Fibroblast of the aortic adventitia (primary cell): ENCODE measurements at regions not wholly inside any gene's neighbourhood (a gene's known extent, or its start where the extent isn't known, plus 50 kb on each side); places are given as distances from the start of the nearest gene placed in this dataset.

ENCODE experiments used
- DNase-seq: peaks from one replicate; pipeline ENCODE4 v3.0.0-alpha.2; 2010; ENCODE audit warnings: low read depth
- H3K4me3 ChIP-seq: 2 replicates; pipeline ENCODE4 v1.5.1; 2011; ENCODE audit warnings: low read depth, mild to moderate bottlenecking, control low read depth, low read length, moderate library complexity
- TF ChIP-seq, protein P1 (sequence below): IDR thresholded peaks from 2 replicates; pipeline ENCODE4 v1.5.1; 2011; ENCODE audit warnings: mild to moderate bottlenecking, low read length, control low read depth, inconsistent platforms; ENCODE audit not compliant: insufficient read depth

DNA sequence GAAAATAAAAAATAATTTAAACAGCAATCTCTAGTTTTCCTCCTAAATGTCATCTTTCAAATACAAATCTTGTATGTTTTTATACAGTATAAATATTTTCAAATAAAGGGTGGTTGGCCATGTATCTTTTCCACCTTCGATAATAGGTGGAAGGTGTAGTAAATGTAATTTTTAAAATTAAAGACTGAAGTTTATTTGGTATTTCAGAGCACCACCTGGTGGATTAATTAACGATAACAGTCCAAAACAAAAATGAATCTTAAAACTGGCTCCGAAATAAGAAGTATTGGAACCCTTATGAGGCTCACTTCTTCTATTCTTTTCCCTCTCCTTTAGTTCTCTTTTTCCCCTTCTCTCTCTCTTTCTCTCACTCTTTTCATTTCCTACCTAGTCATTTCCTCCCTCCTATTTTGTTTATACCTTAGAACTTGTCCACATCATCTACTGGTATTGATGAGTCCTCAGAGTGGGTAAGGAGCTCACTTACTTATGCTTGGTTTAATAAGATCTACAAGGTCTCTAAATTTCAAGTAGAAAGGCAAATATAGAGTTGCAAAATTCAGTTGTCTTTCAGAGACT lies 82.9 kb upstream of the EXOC1L start:
- TF ChIP-seq, protein P1, sequence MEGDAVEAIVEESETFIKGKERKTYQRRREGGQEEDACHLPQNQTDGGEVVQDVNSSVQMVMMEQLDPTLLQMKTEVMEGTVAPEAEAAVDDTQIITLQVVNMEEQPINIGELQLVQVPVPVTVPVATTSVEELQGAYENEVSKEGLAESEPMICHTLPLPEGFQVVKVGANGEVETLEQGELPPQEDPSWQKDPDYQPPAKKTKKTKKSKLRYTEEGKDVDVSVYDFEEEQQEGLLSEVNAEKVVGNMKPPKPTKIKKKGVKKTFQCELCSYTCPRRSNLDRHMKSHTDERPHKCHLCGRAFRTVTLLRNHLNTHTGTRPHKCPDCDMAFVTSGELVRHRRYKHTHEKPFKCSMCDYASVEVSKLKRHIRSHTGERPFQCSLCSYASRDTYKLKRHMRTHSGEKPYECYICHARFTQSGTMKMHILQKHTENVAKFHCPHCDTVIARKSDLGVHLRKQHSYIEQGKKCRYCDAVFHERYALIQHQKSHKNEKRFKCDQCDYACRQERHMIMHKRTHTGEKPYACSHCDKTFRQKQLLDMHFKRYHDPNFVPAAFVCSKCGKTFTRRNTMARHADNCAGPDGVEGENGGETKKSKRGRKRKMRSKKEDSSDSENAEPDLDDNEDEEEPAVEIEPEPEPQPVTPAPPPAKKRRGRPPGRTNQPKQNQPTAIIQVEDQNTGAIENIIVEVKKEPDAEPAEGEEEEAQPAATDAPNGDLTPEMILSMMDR, result peak; percentile 23
- peak; percentile 31 for DNase-seq

GRCh38 chr4:55742655-55743202 lies 76.9 kb upstream of the EXOC1L start:
- peak; percentile 58 for DNase-seq
- no peak overlapping the region for H3K4me3 ChIP-seq
- TF ChIP-seq, protein P1, result no peak

More for the DNA sequence above, 82.9 kb upstream of the EXOC1L start:
- no peak overlapping the region for H3K4me3 ChIP-seq

GRCh38 chr4:55744369-55744768 lies 75.2 kb upstream of the EXOC1L start:
- TF ChIP-seq, protein P1, result no peak
- DNase-seq, result no peak
- H3K4me3 ChIP-seq, result no peak overlapping the region

DNA sequence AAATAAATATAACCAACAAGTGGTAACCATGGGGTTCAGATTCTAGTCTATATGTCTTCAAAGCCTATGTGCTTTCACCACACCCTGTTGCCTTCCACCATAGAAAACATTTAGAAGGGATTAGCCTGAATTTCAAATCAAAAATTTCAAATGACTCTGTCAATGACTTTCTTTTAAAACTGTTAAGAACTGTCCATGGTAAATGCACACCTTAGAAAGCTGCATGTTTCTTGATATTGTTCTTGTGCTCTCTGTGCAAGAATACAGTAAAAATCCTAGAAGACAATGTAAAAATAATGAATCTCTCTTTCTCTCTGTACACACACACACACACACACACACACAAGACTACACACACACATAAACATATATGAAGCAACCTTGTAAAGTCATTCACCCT lies 74.6 kb upstream of the EXOC1L start:
- TF ChIP-seq, protein P1, result no peak
- H3K4me3 ChIP-seq, result no peak overlapping the region
- no peak for DNase-seq

- DNase-seq, result no peak
- no peak overlapping the region for H3K4me3 ChIP-seq
- TF ChIP-seq, protein P1, result no peak
Observed at GRCh38 chr4:55747793-55748192, 71.8 kb upstream of the EXOC1L start.

GRCh38 chr4:55749666-55750065 lies 69.9 kb upstream of the EXOC1L start:
- DNase-seq, result no peak
- H3K4me3 ChIP-seq, result no peak overlapping the region
- TF ChIP-seq, protein P1, result no peak

GRCh38 chr4:55752810-55753209 lies 66.8 kb upstream of the EXOC1L start:
- no peak for DNase-seq
- TF ChIP-seq, protein P1, result no peak
- H3K4me3 ChIP-seq, result no peak overlapping the region
